GM12878 (cell line): ENCODE measurements at regions not wholly inside any gene's neighbourhood (a gene's known extent, or its start where the extent isn't known, plus 50 kb on each side); places are given as distances from the start of the nearest gene placed in this dataset.

ENCODE experiments used
- CEBPB ChIP-seq, 2 experiments: fragments of 150-350 bp in 1 of 2; IDR thresholded peaks; 2 replicates each; pipeline ENCODE4 v1.6.1; 2012 to 2014; ENCODE audit warnings: low read depth in 2 of 2, low read length in 2 of 2, borderline replicate concordance in 1 of 2, inconsistent platforms in 1 of 2
- MTA2 ChIP-seq: fragments of 450-650 bp; IDR thresholded peaks from 2 replicates; pipeline ENCODE4 v1.6.1; 2016; ENCODE audit warnings: low read depth, mild to moderate bottlenecking, moderate library complexity
- POLR2A ChIP-seq: IDR thresholded peaks from 2 replicates; pipeline ENCODE4 v1.6.1; 2011; ENCODE audit warnings: low read depth, mild to moderate bottlenecking, low read length
- SIN3A ChIP-seq: IDR thresholded peaks from 2 replicates; pipeline ENCODE4 v1.6.1; 2012; ENCODE audit warnings: low read depth, low read length, improper control_type of control experiment
- TF ChIP-seq, protein P1 (sequence below): IDR thresholded peaks from 2 replicates; pipeline ENCODE4 v1.6.1; 2012; ENCODE audit warnings: low read length, inconsistent platforms
- TF ChIP-seq, protein P2 (sequence below): fragments of 450-650 bp; conservative IDR thresholded peaks from 2 replicates; pipeline ENCODE4 v1.6.1; 2017; ENCODE audit warnings: mild to moderate bottlenecking, moderate library complexity
- TF ChIP-seq, protein P3 (sequence below): IDR thresholded peaks from 2 replicates; pipeline ENCODE4 v1.6.1; 2011; ENCODE audit warnings: low read depth, low read length, improper control_type of control experiment, borderline replicate concordance

DNA sequence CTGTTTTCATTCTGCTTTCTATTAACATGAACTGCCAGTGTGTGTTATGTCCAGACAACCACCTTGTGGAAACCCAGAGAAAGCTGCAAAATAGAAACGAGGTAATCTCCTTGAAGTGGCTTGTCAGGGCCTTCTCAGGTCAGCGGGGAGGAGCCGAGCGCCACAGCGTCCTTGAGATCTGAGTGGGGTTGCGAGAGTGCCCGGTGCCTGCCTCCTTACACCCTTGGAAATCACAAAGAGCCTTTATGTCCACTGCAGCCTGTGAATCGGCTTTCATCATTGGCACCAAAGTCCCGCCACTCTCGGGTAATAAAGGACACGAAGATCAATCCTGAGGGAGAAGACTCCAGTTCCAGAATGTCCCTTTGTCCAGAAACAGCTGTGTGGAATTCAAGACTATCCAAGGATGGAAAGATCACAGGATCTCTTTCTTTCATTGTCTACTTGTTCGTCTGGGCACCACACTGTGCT lies 135.2 kb downstream of the HRH4 start:
- TF ChIP-seq, protein P1, sequence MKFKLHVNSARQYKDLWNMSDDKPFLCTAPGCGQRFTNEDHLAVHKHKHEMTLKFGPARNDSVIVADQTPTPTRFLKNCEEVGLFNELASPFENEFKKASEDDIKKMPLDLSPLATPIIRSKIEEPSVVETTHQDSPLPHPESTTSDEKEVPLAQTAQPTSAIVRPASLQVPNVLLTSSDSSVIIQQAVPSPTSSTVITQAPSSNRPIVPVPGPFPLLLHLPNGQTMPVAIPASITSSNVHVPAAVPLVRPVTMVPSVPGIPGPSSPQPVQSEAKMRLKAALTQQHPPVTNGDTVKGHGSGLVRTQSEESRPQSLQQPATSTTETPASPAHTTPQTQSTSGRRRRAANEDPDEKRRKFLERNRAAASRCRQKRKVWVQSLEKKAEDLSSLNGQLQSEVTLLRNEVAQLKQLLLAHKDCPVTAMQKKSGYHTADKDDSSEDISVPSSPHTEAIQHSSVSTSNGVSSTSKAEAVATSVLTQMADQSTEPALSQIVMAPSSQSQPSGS: no peak
- TF ChIP-seq, protein P2, sequence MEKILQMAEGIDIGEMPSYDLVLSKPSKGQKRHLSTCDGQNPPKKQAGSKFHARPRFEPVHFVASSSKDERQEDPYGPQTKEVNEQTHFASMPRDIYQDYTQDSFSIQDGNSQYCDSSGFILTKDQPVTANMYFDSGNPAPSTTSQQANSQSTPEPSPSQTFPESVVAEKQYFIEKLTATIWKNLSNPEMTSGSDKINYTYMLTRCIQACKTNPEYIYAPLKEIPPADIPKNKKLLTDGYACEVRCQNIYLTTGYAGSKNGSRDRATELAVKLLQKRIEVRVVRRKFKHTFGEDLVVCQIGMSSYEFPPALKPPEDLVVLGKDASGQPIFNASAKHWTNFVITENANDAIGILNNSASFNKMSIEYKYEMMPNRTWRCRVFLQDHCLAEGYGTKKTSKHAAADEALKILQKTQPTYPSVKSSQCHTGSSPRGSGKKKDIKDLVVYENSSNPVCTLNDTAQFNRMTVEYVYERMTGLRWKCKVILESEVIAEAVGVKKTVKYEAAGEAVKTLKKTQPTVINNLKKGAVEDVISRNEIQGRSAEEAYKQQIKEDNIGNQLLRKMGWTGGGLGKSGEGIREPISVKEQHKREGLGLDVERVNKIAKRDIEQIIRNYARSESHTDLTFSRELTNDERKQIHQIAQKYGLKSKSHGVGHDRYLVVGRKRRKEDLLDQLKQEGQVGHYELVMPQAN: no peak
- TF ChIP-seq, protein P3, sequence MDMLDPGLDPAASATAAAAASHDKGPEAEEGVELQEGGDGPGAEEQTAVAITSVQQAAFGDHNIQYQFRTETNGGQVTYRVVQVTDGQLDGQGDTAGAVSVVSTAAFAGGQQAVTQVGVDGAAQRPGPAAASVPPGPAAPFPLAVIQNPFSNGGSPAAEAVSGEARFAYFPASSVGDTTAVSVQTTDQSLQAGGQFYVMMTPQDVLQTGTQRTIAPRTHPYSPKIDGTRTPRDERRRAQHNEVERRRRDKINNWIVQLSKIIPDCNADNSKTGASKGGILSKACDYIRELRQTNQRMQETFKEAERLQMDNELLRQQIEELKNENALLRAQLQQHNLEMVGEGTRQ: no peak
- no peak for TF ChIP-seq SIN3A
- TF ChIP-seq CEBPB (IDR thresholded peaks at IDR 0.05; ENCODE audit: borderline replicate concordance in 1 of 2, low read depth in 2 of 2, low read length in 2 of 2): no peak
- no peak for TF ChIP-seq POLR2A
- TF ChIP-seq MTA2: no peak
